ENCODE measurements at regions not wholly inside any gene's neighbourhood (a gene's known extent, or its start where the extent isn't known, plus 50 kb on each side); places are given as distances from the start of the nearest gene placed in this dataset.
"Not testable (repeated sequence)": the region's sequence is repeated elsewhere in the genome, so short reads cannot be mapped to it uniquely, and the experiment has no call there.

GRCh38 chr6:68059261-68059660, 575.8 kb upstream of the ADGRB3 start:
- DNase-seq (ENCODE audit: low read depth): no peak

- not testable (repeated sequence) for DNase-seq (ENCODE audit: low read depth)
Observed at GRCh38 chr6:68056596-68056995, 578.5 kb upstream of the ADGRB3 start.

- DNase-seq (ENCODE audit: low read depth): no peak
Observed at GRCh38 chr6:68054756-68055155, 580.3 kb upstream of the ADGRB3 start.

GRCh38 chr6:68053805-68054373, 581.2 kb upstream of the ADGRB3 start:
- DNase-seq (ENCODE audit: low read depth): no peak

- DNase-seq (ENCODE audit: low read depth): no peak
Observed at GRCh38 chr6:68052234-68052633, 582.8 kb upstream of the ADGRB3 start.

- DNase-seq (ENCODE audit: low read depth): no peak
Observed at GRCh38 chr6:68049562-68049961, 585.5 kb upstream of the ADGRB3 start.

GRCh38 chr6:68046756-68047155, 588.3 kb upstream of the ADGRB3 start:
- no peak for DNase-seq (ENCODE audit: low read depth)

- DNase-seq (ENCODE audit: low read depth): no peak
Observed at GRCh38 chr6:68046302-68046701, 588.8 kb upstream of the ADGRB3 start.

- no peak for DNase-seq (ENCODE audit: low read depth)
Observed at GRCh38 chr6:68045193-68045592, 589.9 kb upstream of the ADGRB3 start.

- DNase-seq (ENCODE audit: low read depth): no peak
Observed at GRCh38 chr6:68044264-68044663, 590.8 kb upstream of the ADGRB3 start.

GRCh38 chr6:68043122-68043398, 592.0 kb upstream of the ADGRB3 start:
- DNase-seq (ENCODE audit: low read depth): no peak

- no peak for DNase-seq (ENCODE audit: low read depth)
Observed at GRCh38 chr6:68042339-68043121, 592.6 kb upstream of the ADGRB3 start.

- DNase-seq (ENCODE audit: low read depth): no peak
Observed at GRCh38 chr6:68040780-68041179, 594.3 kb upstream of the ADGRB3 start.

- DNase-seq (ENCODE audit: low read depth): no peak
Observed at GRCh38 chr6:68040312-68040778, 594.7 kb upstream of the ADGRB3 start.

GRCh38 chr6:68039641-68040311, 595.3 kb upstream of the ADGRB3 start:
- no peak for DNase-seq (ENCODE audit: low read depth)

- no peak for DNase-seq (ENCODE audit: low read depth)
Observed at GRCh38 chr6:68038815-68039408, 596.2 kb upstream of the ADGRB3 start.

GRCh38 chr6:68032217-68032616, 602.9 kb upstream of the ADGRB3 start:
- no peak for DNase-seq (ENCODE audit: low read depth)

GRCh38 chr6:68031054-68031453, 604.0 kb upstream of the ADGRB3 start:
- DNase-seq (ENCODE audit: low read depth): no peak

GRCh38 chr6:68026483-68026882, 608.6 kb upstream of the ADGRB3 start:
- no peak for DNase-seq (ENCODE audit: low read depth)

GRCh38 chr6:68025764-68026163, 609.3 kb upstream of the ADGRB3 start:
- no peak for DNase-seq (ENCODE audit: low read depth)

GRCh38 chr6:68024570-68025269, 610.4 kb upstream of the ADGRB3 start:
- no peak for DNase-seq (ENCODE audit: low read depth)

GRCh38 chr6:68022968-68023367, 612.1 kb upstream of the ADGRB3 start:
- not testable (repeated sequence) for DNase-seq (ENCODE audit: low read depth)

Measured in activated T-cell treated with anti-CD3 and anti-CD28 coated beads for 48 hours (primary cell).